GM12892 (cell line): ENCODE measurements at regions not wholly inside any gene's neighbourhood (a gene's known extent, or its start where the extent isn't known, plus 50 kb on each side); places are given as distances from the start of the nearest gene placed in this dataset.

Experiments used
- POLR2A ChIP-seq: IDR thresholded peaks from 2 replicates; pipeline ENCODE4 v1.6.1; 2011; ENCODE audit warnings: low read depth, low read length, control low read depth
- TAF1 ChIP-seq: IDR thresholded peaks from 2 replicates; pipeline ENCODE4 v1.6.1; 2011; ENCODE audit warnings: low read depth, mild to moderate bottlenecking, control low read depth, low read length, borderline replicate concordance

DNA sequence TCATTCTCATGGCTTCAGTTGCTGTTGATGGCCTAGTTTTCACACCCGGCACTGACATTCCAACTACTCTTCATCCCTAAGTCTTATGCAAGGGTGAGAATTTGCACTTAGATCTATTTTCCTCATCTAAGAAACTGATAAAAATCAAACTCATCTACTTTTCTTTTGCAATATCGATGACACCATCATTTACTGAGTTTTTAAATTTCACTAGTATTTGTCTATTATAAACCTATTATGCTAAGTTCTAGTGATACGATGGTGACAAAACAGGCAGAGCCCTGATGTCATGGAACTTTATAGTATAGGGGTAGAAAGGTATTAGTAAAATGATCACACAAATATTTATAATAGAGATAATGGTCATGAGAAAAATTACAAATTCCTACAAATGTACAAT lies 167.9 kb upstream of the CITED2 start:
- TF ChIP-seq POLR2A: no peak
- no peak for TF ChIP-seq TAF1
